ENCODE measurements at regions not wholly inside any gene's neighbourhood (a gene's known extent, or its start where the extent isn't known, plus 50 kb on each side); places are given as distances from the start of the nearest gene placed in this dataset.

GRCh38 chr3:13190378-13190765, 117.1 kb upstream of the IQSEC1 start:
- no peak overlapping the region for H3K4me2 ChIP-seq (ENCODE audit: insufficient read depth, low read length)
- H3K27ac ChIP-seq (ENCODE audit: extremely low read depth, low read depth, low read length): no peak overlapping the region
- ATAC-seq: no peak
- CTCF ChIA-PET (ENCODE audit: low intra/inter-chr PET ratio): no interaction called here
- in situ Hi-C loops (cut with MboI) (no loop called here), intact Hi-C loops (cut with micrococcal nuclease) (loop anchor here (10.0 kb wide), 1 partner anchor 96 kb away; no protein-coding TSS in a partner anchor)
- peaks cover 54 to 79% of the 10 kb centered on the region in 2 experiments for H3K27me3 ChIP-seq (ENCODE audit: control insufficient read depth in 2 of 2, insufficient read depth in 2 of 2, low read length in 2 of 2)
- H3K4me1 ChIP-seq (replicated peaks in 1 of 2; ENCODE audit: control insufficient read depth in 2 of 2, insufficient read depth in 2 of 2, low read length in 2 of 2): peaks cover 0 to 20% of the 10 kb centered on the region in 2 experiments; a peak in 3 of 5 replicates
- no peak for DNase-seq (ENCODE audit: extremely low read depth in 1 of 4, low spot score in 3 of 4)
- H3K9me1 ChIP-seq (ENCODE audit: control insufficient read depth, insufficient read depth, low read length): no peaks in the 10 kb centered on the region
- peaks cover 27% of the 10 kb centered on the region for H4K20me1 ChIP-seq (replicated peaks; ENCODE audit: control insufficient read depth, insufficient read depth, low read length)
- no peak overlapping the region for H2AFZ ChIP-seq (ENCODE audit: low read depth, low read length)
- no peak for FAIRE-seq
- no TSS peak for BruUV-seq (replicated peaks)
- H3K4me3 ChIP-seq: no peak overlapping the region
- no peaks in the 10 kb centered on the region for H3K36me3 ChIP-seq (ENCODE audit: control insufficient read depth, insufficient read depth, low read length)
- no peak overlapping the region for H3K9ac ChIP-seq (ENCODE audit: insufficient read depth in 1 of 2, low read depth in 2 of 2, low read length in 2 of 2)
- POLR2A ChIA-PET: interaction anchor here (0.9 kb wide), 1 partner anchor 8 kb away, joined by 3 read pairs; no protein-coding TSS in a partner anchor
- TF ChIP-seq AFF4 (CRISPR knock-in tag; IDR thresholded peaks at IDR 0.05) (no peak), PCBP2 (IDR thresholded peaks at IDR 0.05; ENCODE audit: low read depth, low read length, poor library complexity, severe bottlenecking) (no peak)
- WGBS (ENCODE audit: insufficient coverage, low coverage, missing lambda C conversion rate): 2% methylated on average over 2 of the region's 2 CpGs
- no peaks in the 10 kb centered on the region for H3K79me2 ChIP-seq (ENCODE audit: control insufficient read depth, insufficient read depth, low read length)
- H3K9me3 ChIP-seq (replicated peaks; ENCODE audit: control insufficient read depth, insufficient read depth, low read depth, low read length): no peaks in the 10 kb centered on the region

Measured in K562 (cell line).